ENCODE measurements at regions not wholly inside any gene's neighbourhood (a gene's known extent, or its start where the extent isn't known, plus 50 kb on each side); places are given as distances from the start of the nearest gene placed in this dataset.

DNA sequence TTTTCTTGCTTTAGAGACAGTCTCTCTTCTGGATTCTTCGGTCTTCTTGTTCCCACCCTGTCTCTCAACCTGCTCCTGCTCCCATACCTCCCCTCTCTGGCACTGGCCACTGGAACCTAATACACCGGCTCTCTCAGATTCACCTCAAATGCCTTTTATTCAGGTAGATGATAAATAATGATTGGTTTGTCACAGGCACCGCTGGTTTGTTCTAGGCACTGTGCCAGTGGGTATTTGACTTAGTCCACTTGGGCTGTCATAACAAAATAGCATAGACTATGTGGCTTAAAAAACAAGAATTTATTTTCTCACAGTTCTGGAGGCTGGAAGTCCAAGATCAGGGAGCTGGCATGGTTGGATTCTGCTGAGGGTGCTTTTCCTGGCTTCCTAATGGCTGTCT is 278.2 kb upstream of the STT3B start:
- DNase-seq = no peak

DNA sequence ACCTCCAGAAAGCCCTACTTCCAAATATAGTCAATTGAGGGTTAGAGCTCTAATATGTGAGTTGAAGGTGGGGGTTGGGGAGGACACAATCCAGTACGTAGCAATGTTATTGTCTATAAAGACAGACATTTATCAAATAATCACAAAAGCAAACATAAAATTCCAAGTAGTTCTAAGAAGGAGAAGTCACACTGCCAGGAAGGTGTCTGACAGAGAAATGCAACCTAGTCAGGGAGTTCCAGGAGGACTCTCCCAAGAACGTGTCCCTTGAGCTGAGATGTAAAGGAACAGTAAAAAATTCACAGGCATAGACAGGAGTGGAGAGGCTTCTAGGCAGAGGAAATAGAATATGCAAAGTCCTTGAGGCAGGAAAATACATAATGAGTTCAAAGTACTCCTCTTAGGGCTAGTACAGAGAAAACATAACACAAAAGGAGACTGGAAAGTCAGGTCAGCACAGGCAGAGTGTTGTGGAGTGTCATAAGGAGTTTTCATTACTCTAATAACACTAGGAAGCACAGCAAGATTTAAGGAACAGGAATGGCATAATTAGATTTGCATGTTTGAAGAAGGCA is 277.6 kb upstream of the STT3B start:
- no peak for DNase-seq

DNA sequence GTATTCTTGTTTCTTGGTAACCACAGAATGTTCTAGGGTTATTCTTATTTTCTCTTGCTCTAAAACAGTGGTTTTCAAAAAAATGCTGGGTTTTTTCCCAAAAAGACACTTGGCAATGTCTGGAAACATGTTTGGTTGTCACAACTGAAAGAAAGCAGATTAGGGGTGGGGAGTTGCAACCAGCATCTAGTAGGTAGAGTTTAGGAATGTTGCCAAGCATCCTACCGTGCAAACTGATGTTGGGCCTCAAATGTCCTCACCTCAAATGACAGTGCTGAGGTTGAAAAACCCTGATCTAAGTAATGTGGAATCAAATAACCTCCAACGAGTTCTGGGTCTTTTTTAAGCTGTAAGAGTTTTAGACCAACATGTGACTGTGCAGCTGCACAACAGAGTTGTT is 270.5 kb upstream of the STT3B start:
- no peak for DNase-seq

DNA sequence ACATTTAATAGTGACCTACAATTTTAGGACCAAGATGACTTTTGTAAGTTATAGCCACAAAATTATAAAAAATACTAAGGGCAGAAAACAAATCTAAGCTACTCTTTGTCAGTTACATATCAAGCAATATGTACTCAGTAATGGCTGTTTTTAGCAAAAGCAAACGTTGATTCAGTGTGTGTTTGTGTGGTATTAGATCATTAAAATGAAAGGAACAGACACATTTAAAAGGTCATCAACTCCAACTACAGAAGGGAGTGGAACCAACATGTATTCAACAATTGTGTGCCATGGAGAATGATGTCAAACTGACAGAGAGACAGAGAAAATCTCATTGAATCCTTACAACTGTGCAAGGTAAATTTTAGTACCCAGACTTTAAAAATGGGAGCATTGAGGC is 268.8 kb upstream of the STT3B start:
- DNase-seq = no peak

DNA sequence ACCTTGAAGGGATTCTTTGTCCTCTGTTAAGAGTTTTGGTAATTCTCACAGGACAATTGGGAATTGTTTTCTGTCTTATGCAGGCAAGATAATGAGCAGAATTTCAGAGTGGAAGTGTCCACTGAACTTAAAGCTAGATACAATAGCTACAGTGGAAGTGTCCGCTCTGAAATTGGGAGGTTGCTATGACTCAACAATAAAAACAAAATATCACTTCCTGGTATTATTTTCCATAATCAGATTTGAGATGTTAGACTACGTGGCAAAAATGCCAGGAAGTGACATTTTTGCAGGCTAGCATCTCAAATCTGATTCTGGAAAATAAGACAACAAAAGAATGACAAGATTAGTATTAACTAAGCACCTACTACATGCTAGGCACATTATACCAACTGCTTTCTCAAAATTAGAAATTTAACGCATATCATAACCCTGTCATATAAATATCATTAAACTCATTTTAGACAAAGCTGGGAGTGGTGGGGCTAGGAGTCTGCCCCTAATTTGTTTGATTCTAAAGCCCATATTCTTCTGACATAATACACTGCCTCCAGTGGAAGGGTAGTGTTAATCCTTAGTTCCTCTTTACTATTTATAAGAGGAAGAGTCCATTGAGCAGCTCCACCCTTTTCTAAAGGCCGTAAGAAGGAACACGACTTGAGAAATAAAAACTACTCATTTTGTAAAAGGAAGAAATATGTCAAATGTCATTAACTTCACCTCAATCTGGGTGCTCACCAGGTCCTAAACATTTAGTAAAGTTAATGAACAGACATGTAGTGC is 266.9 kb upstream of the STT3B start:
- DNase-seq = no peak

DNA sequence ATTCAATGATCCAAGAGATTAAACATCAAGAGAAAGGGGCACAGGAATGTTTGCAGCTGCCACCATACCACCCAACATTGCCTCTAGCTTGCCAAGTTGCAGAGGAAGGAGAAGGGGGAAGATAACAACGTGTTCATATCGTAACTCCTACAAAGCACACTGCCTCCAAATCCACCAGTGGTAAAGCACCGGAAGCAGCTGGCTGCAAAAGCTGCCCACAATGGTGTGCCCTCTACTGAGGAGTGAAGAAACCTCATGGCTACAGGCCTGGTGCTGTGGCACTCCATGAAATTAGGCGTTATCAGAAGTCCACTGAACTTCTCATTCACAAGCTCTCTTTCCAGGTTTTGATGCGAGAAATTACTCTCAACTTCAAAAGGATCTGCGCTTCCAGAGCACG is 263.9 kb upstream of the STT3B start:
- no peak for DNase-seq

DNA sequence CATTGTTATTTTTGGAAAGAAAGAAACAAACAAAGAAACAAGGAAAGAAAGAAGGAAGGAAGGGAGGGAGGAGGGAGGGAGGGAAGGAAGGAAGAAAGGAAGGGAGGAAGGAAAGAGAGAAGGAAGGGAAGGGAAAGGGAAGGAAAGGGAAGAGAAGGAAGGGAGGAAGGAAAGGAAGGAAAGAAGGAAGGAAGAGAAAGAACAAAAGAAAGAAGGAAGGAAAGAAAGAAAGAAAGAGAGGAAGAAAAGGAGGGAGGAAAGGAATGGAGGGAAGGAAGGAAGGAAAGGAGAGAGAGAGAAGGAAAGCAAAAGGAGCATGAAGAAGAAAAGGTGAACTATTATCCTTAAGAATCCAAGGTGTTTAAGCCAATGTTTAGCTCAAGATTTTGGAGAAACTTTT is 262.7 kb upstream of the STT3B start:
- DNase-seq = no peak

DNA sequence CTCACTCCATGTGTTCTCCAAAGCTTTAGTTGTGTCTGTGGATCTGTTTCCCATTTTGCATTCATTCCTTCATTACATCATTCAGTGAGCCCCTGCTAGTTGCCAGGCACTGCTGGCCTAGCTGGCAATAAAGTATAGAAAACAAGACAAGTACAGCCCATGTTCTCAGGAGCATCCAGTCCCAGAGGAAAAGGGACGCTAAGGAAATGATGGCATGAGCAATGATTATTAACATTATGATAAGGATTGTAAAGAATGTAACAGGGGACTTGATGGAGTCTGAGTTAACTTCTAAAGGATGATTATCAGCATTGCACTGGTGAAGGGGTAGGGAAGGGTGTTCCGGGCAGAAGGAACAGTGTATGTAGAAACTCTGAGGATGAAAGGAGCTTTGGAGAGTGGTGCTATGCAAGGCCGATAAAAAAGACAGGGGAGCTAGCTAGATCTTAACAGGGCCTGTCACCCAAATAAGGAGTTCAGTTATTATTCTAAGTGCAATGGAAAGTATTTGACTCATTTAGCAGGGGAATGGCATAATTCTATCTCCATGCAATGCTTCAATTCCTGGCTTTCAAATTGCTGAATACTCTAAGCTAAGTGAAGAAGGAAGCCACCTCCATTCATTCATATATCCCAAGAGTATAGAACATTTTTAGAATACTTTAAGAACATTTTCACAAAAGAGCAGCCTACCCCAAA is 258.2 kb upstream of the STT3B start:
- DNase-seq = no peak

DNA sequence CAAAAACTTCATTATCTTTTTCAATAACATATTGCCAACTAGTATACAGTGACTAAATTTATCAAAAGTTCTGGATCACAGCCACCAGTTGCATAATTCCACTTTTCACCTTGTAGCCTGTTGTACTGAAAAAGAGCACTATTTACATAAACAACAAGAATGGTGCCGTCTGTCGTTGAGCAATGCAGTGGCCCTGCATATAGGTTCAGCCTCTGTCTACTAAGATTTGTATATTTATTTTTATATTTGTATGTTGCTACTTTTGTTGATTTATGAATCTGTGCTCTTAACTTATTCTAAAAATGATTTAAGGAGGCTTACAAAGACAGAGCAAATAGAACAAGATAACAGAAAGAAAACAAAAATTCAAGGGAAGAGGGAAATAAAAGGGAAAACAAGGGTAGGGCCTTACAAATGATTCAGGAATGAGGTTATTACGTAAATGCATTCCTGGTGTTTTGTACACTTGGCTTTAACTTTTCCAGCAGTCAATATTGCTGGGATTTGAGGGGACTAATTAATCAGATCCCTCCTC is 257.6 kb upstream of the STT3B start:
- DNase-seq = no peak

DNA sequence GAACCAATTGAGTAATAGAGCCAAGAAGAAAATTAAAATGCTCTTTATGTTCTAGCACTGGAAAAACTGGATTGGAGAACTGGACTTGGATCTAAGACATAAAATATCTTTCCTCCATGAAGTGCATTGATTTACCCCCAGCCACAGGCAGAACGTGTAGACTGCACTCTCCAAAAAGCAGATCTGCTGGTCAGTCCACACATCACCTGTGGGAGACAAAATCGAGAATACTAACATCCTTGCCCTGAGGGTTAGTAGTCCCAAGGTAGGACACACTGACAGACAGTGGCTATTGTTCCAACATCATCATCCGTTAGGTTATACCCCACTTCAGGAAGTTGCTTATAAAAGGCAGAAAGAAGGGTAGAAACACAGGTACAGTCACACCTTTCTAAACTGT is 257.1 kb upstream of the STT3B start:
- no peak for DNase-seq

DNA sequence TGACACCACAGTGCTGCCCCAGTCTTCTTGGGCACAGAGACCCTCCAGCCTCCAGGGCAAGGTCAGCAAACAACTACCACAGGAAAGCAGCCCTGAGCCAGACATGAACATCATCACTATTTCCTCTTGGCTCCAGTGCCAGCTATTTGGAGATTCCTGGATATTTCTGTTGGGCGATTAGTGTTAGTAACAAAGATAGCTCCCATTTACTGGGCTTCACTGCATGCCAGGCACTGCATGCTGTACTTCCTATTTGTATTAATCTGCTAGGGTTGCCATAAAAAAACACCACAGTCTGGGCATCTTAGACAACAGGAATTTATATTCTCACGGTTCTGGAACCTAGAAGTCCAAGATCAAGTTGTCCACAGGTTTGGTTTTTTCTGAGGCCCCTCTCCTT is 255.1 kb upstream of the STT3B start:
- DNase-seq = no peak

DNA sequence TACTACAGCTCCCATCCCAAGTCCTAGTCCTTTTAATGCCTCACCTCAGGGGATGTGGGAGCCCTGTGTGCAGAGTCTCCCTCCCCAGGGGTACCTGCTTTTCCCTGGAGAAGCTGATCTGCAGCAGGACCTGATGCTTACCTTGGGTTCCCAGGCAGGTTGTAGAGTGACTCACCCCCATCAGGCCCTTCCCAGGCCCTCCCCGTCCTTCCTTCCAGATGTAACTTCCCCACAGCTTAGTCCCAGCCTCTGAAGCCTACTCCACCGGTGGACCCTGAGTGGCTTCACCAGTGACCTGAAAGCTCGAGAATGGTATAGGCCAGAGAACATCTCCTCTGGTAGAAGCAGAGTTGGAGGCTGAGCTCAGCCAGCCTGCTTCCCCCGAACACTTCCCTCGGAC is 254.2 kb upstream of the STT3B start:
- DNase-seq = no peak

DNA sequence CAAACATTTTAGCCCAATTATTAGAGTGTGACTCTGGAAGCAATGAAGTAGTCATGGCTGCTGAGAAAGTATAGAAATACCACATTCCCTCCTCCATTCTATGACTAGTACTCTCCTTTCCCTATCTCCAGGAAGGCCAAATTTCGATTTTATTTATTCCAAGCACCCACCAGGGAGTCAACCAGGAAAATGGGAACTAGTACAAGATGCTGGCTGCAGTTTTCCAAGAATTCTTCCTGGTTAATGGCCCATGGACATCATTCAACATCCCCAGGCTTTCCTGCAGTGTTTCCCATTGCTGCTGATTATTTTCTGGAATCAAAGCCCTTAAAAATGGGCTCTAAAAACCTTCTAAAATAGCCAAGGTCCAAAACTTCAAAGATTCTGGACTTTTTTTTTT is 247.9 kb upstream of the STT3B start:
- no peak for DNase-seq

DNA sequence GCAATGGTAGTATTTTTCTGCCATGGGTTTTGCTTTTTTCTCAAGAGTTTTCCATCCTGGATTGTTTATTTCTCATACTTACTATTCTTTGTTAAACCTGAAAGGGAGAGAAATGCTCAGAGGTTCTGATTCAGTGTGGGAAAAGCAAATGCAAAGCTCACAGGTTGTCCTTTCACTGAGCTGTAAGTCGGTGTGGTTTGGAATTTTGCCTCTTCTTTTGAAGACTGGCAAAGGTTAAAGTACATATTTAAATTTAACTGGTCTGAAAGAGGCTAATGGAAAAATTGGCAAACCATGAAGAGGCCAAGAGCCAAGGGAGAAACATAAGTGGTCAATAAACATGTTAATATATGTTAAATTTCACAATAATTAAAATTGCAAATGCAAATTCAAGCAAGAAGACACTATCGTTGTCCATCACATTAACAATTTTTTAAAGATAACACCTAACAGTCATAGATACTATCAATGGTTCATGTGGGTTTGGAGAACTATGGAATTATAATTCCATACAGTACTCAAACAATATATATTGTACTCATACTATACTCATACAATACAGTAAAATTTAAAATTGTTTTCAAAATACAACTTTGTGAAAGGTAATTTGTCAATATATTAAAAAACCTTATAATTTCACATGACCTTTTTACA is 246.8 kb upstream of the STT3B start:
- no peak for DNase-seq

DNA sequence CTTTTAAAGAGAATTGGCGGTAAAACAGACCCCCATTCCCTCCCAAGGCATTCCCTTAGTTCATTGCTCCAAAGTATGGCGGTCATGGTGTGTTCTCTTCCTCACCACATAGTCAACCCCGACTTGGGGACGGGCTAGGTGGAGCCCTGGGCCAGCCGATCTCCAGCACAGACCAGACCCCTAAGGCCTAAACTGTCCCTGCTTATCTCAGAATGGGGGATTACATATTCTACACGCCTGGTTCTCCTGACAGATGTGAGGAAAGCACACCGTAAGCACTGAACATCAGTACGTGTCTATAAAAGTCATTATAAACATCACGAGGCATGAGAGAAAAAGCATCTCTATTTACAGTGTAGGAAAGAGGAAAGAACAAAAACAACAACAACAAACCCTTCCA is 244.5 kb upstream of the STT3B start:
- peak; percentile 12 for DNase-seq

DNA sequence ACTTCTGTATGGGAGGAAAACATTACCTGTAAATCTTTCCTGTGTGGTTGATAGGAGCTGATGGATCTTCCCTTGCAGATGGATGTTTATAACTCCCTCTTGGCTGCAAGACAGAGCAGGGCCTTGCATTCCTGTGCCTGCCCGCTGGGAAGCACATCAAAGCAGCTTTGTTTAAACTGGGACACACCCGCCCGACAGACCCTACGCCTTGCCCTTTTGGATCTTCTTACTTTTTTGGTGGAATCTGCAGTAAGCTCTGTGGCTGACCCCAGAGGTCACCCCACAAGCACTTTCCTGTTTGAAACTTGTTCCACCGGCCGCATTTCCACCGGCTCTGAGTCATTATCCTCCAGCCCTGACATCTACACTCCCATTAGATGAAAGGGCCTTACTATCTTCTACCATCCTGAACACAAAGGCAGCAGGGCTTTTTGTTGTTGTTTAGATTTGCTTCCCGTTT is 244.1 kb upstream of the STT3B start:
- peak; percentile 56 for DNase-seq

DNA sequence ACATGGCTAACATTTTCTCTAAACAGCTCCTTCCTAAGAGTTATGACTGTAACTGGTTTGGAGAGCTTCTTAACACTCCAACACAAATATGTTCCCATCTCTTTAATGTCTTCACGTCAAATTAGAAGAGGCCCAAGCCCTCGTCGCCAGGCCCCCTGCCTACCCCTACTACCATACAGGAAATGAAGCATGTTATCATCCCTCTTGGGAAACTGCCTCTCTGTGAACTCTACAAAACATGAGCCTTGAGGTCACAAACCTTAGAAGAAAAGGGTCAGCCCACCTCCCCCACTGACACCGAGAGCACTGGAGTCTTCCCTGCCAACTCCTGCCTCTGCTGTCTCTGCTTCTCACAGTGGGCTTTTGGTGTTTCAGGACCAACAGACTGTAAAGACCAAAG is 243.1 kb upstream of the STT3B start:
- no peak for DNase-seq

DNA sequence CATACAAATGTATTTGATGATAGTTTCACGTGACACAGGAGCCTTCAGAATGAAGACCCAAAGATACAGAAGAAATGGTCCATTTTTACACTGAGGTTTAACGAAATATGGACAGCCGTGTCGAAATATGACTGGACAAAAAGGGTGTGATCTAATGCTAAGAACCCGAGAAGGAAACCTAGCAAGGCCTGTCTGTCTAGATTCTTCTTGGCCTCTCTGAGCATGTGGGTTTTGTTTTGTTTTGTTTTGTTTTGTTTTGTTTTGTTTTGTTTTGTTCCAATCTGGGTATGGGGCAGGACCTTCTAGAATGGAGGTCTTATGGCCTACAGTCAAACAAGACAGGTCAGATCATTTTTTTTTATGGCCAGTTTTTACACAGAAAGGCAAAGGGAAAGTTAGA is 242.7 kb upstream of the STT3B start:
- DNase-seq = no peak

DNA sequence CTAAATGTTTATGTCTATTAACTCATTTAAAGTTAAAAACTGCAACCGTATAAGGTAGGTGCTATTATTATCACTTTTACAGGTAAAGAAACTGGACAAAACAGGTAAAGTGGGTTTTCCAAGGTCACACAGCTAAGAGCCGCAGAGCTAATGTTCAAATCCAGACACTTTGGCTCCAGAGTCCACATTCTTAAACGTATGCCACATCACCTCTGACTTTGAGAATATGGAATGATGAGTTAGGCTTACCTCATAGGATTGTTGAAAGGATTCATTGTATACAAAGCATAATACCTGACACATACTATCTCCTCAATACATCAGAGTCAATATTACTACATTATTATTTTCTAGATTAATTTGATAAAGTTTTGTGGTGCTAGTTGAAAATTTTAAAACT is 240.9 kb upstream of the STT3B start:
- no peak for DNase-seq

DNA sequence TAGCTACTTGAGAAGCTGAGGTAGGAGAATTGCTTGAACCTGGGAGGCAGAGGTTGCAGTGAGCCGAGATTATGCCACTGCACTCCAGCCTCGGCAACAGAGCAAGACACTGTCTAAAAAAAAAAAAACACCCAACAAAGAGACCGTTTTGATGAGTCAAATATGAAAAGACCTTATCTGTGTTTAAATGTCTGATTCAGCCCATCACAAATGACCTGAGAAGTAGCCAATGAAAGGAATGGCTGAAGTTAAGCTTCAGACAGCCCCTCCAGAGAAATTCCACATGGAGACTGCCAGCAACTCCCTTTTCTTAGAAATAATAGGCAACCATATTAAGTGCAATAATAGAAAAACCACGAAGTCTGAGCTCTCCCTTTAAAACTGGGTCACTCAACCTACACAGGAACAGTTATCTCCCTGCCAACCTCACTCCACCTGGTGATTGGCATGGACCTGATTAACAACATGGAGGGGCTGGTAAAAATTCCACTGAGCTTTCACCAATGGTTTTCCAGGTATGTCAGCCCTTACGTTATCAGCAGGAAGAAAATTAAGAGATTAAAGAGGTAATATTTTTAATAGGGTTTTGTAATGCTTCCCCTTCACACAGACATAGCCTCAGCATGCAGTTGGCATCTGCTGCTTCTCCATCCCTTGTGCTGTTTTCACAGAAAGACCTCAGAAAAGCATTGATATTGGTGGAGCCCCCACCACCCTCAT is 238.1 kb upstream of the STT3B start:
- no peak for DNase-seq

DNA sequence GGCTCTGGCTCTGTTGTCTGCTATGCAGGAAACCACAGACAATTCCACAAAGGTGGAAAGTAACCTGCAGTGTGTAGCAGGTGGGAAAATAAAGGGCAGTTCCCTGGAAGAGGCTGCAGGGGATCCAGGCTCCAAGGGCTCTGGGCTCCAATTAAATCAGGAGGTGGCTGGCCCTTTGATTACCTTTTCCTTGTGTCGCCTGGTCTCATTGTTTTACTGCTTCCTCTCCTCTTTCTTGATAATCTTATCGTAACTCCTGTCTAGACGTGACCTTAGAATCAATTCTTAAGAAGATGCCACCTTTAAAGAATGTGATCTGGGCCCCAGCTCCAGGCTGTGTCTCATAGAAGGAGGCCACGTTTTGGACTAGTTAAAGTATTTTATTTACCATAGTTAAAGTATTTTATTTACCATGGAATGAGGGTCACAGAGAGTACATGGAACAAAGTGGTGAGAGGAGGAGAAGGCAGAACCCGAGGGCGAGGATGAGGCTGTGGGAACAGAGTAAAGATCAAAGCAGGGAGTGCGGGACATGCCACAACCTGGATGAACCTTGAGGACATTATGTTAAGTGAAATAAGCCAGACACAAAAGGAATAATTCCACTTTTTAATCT is 237.5 kb upstream of the STT3B start:
- DNase-seq = no peak

DNA sequence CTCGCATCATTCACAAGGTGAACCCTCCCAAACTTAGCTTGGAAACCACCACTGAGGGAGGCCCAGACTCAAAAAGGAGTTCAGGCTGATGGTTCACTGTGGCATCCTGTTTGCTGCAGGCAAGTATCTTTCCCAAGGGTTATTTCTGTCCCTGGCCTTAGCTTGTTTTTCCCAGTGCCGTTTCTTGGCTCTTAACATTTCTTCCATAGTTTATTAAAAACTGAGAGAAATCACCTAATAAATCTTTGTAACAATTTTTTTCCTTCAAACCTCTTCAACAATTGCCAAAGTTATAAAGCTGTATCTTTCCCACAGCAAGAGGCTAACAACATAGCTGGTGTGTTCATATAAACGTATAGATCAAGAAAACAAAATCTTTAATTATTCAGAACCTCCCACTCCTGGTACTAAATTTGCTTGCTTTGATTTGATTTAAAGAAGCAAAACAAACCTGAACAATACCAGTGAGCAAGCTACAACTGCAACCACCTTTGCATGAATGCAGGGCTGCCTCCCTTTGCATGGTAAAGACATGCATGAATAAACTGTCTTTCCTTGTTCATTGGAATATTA is 234.9 kb upstream of the STT3B start:
- DNase-seq = no peak

Measured in retina (tissue), 1 donor.